HUDEP-2 (cell line): ENCODE measurements at regions not wholly inside any gene's neighbourhood (a gene's known extent, or its start where the extent isn't known, plus 50 kb on each side); places are given as distances from the start of the nearest gene placed in this dataset.

Experiments used
- DNase-seq, 76 experiments: peaks; one replicate each; lab custom pipeline; 2025; ENCODE audit not compliant: unreplicated experiment in 76 of 76; lab: John Stamatoyannopoulos, UW

DNA sequence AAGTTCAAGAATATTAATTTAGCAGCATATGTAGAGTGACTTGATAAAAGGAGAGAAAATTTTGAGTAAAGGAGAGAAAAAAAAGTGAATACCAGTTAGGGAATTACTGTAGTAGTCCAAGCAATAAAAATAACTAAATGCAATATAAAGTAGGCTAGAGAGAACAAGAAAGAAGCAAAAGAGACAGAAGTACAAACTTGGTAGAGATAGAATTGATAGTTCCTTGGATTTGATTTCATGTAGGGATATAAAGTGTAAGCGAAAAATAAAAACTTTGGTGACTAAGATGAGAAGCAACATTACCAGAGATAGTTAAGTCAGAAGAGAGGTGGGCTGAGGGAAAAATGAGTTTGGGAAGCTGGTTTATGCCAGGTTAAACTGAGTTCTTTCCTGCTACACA lies 252.4 kb downstream of the SEC23A start:
- DNase-seq: no peak

DNA sequence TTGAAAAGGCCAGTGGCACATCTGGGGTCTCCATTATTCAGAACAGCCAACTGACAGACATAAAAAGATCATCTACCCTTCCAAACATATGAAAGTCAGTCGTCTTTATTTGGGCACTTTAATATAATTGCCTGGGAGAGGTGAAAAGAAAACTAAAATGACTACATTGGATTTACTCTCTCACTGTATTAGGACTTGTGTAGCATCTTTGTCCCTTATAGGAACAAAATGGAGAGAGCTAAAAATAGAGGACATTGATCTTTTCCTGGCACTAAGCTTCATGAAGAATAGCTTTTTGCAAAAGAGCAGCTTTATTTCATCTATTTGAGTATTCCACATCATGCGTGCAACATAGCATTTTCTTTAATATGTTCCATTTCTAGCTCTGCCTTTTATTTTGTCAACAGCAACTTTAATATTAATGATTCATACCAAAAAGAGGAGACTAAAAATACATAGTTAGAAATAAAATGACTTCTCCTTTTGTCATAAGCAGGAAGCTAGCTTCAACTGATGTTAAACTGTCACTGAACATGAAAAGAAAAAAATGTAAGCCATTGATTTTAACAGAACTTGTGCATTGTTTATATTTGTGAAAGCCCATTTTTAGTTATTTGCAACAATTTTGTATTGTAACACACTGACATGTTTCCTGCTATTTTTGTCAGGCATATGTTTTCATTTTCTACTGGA lies 254.6 kb downstream of the SEC23A start:
- DNase-seq: no peak

DNA sequence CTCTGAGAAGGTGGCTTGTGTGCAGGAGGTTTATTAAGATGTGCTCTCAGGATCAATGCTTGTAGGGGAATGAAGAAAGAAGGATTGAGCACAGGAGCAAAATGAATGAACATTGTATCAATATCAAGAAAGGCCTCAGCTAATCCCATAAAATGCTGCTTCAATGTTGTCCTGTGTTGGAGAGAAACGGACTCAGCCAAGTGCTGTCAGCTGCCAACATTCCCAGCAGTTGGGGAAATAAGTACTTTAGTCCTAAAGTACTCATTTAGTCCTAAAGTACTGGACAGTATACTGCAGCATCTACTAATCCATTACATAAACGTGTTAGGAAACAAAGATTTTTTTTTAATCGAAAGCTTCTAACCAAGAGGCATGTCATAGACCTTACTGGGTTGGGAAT lies 255.9 kb downstream of the SEC23A start:
- no peak for DNase-seq

DNA sequence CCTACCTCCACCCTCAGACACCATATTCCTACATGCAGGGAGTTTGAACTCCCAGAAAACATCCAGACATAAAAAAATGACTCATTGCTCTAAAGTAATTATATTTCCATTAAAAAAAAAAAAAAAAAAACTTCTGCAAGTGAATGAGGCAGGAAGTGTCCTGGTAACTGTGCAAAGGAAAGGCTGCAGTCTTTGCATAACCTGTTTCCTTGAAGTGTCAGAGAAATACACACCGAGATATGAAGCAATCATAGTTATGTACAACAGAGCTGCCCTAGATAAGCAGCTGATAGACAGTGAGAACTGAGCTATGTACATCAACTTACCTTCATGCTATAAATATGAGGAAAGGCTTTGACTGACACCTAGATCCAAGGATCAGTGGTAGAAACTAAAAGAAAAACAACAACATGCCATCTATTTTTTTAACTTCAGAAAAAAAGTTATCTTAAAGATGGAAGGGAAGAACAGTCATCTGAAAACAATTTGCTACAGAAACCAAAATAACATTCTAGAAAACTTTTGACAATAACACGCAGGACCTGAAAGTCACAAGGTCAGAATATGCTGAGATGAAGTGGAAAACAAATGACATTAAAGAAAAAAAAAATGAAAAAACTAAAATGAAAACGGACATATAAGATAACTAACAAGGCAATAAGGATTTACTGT lies 263.2 kb downstream of the SEC23A start:
- no peak for DNase-seq

DNA sequence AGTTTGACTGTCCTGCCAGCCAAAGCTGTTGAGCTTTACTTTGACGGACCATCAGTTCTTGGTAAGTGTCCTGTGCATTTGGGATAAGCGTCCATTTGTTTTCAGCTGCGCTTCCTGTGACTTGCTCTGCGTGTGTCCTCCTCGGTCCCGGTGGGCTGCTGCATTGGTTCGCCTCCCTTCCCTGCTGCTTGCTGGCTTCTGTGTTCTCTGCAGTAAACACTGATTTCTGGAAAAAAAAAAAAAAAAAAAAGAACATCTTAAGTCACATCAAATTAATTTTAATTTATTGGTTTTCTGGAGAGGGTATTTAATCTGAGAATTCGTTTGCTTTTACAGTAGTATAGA lies 264.1 kb downstream of the SEC23A start:
- DNase-seq: no peak

DNA sequence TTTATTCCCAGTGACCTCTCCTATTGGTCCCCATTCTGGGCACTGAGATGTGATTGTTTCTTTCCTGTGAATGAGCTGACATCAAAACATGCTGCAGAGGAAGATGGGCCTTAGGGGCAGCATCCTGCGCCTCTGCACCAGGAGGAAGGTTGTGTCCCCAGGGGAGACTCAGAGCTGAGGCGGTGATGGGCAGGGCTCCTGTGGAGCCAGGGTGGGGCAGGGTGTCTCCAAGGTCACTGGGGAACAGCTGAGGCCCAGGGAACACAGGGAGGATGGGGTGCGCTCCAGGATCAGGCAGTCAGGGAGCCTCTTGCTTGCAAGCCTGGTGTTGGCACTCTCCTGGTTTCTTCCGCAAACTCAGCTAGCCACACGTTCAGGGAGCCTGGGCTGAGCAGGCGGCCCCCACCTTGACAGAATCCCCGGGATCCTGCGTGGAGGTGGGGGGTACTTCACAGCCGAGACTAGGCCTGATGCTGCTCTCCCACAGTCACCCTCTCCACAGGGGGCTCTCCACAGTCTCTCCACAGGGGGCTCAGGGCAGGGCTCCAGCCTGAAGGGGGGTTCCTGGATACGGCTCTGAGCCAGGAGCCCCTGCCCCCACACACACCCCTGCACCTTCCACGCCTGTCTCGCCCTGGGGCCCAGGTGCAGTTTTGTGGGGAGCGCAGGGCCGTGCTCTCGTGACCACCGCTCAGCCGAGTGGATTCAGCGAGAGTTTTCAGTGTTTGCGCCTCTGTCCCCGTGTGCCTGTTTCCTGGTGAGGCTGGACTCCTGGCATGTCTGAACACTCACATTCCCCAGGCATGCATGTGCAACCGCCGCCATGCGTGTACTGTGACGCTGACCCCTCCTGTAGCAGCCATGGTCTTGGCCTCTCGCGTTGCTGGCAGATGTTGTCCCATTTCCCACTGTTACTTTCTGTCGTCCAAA lies 264.7 kb downstream of the SEC23A start:
- no peak for DNase-seq

DNA sequence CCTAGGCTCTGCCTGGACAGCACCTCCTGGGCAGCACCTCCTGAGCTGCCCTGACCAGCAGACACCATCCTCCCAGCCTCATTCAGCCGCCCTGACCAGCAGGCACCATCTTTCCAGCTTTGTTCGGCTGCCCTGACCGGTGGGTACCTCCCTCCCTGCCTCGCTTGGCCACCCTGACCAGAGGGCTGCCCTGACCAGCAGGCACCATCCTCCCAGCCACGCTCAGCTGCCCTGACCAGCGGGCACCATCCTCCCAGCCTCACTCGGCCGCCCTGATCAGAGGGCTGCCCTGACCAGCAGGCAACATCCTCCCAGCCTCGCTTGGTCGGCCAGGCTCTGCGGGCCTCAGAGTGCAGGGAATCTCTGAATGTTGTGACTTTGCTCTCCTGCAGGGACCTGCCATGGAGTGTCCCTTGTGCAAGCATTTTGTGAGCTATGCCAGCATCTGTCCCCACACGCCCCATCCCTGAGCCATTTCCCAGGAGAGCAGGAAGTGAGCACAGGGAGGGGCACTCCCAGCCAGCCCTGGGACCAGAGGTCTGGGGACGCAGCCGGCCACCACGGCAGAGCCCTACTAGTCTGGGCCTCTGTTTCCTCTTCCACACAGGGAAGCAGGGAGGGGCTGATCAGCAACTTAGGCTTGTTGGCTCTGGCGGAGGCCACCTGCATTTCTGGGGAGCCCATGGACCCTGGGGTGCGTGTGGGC lies 265.5 kb downstream of the SEC23A start:
- DNase-seq: no peak

DNA sequence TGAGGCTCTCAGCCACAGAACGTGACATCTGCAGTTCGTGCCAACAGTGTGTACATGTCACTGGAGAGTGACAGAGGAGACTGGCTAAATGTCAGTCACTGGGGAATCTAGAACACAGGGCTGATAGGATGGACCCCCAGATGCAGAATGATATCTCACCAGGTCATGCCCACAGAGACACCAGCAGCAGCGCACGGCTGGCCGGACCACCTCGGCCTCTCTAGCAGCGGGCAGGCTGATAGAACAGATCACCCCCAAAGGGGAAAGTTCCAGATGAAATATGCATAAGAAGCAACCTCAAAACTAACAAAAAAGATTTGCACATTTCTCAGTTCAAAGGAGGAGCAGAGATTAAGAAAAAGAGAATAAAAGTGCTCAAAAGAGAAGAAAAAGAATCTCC lies 266.5 kb downstream of the SEC23A start:
- DNase-seq: no peak

DNA sequence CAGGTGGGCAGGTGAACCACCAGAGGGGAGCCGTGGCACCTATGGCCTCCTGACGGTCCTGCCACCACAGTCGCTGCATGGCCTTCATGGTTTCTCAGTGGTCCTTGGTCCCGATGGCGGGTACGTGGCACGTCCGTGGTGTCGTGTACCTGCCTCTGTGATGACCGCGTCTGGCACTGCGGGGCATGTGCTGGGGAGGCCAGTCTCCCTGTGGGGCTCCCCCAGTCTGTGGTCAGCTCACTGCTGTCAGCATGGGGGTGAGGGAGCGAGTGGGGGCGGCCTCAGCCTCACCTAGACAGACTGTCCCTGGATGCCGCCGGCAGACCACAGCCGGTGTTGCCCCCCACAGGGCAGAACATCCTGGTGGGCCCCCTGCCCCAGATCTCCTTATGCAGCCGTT lies 267.2 kb downstream of the SEC23A start:
- no peak for DNase-seq

DNA sequence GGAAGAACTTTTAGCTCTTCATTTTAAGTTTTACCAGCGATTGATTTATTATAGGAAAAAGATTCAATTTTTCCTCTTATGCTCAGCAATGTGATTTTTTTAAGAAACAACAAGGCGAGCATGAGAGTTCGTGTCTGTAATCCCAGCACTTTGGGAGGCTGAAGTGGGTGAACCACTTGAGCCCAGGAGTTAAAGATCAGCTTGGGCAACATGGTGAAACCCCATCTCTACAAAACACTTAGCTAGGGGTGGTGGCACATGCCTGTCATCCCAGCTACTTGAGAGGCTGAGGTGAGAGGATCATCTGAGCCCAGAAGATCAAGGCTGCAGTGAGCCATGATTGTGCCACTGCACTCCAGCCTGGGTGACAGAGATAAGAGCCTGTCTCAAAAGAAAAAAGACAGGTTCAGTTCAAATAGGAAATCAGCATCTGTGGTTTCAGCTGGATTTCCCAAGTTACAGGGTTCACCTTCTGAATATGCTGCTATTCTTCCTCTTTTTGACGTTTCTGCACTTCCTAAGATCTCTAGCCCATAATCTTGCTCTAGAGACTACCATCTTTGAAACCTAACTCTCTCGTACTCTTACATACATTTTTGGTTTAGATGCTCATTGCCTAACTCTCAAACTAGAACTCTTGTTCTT lies 274.7 kb downstream of the SEC23A start:
- DNase-seq: no peak

DNA sequence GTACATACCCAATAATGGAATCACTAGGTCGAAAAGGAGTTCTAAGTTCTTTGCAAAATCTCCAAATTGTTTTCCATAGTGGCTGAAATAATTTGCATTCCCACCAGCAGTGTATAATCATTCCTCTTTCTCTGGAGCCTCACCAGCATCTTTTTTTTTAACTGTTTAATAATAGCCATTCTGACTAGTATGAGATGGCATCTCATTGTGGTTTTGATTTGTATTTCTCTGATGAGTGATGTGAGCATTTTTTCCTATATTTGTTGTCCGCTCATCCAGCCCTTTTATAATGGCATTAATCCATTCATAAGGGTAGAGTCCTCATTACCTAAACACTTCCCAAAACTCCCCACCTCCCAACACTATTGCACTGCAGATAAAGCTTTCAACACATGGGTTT lies 278.3 kb downstream of the SEC23A start:
- no peak for DNase-seq

DNA sequence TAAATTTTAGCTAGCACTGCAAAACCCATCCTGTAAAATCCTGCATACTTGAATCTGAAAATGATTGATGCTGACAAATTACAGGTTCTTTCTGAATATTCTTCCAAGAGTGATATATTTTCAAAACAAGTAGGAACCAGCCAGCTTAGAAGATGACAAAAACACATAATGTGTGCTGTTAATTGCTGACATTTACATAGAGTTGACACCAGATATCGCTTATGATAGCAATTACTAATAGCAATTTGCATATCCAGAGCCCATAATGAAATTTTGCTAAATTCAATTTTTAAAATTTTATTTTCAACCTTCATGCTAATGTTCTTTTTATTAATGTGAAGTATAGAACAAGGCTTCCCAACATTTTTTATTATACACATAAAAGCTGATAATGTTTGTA lies 284.5 kb downstream of the SEC23A start:
- no peak for DNase-seq

DNA sequence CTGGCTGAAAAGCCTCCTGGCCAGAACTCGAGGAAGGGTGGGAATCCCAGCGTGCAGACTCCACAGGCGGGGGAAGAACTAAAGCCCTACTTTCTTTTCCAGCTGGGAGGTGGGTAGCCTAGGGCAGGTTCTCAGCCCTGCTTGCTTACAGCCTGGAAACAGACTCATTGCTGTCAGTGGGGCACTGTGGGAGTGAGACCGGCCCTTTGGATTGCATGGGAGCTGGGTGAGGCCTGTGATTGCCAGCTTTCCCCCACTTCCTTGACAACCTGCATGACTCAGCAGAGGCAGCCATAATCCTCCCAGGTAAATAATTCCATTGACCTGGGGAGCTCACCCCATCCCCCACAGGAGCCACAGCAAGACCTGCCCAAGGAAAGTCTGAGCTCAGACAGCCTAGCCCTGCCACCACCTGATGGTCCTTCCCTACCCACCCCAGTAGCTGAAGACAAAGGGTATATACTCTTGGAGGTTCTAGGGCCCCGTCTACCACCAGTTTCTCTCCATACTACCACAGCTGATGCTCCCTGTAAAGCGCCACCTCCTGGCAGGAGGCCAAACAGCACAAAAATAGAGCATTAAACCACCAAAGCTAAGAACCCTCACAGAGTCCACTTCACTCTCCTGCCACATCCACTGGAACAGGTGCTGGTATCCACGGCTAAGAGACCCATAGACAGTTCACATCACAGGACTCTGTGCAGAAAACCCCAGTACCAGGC lies 294.1 kb downstream of the SEC23A start:
- peak in 7 of 76 experiments; percentile 0 to 4 (median 1) for DNase-seq

DNA sequence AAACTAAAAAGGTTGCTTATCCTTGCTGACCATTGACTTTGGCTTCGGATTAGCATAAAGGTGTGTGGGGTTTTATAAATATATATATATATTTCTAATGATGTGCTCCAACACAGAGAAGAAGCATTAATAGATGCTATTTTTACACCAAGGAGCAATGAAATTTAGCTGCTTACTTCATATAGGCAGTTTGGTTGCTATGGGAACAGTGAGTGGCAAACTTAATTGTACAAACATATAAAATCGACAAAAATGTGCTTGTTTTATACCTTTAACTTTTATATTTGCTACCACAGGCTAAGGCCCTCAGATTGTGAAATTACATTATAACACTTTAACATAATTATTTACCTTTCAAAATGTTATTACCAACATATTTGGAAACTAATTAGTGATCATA lies 303.4 kb downstream of the SEC23A start:
- DNase-seq: no peak

DNA sequence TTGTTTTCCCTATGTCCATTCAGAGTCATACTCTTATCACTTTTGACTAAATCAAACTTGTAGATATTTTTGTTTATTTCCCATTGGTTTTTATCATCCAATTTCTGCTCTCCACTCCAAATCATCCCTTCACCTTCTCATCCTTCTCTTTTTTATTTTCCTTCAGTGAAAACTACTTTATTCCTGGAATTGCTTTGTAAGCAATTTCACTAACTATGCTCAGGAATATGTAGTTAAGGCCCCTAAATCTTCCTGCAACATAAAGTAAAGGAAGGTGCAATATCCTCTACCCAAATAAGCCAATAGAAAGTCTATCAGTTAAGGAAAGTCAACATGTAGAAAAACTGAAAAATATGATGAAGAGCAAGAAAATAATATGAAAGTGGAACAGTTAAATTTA lies 308.4 kb downstream of the SEC23A start:
- no peak for DNase-seq

DNA sequence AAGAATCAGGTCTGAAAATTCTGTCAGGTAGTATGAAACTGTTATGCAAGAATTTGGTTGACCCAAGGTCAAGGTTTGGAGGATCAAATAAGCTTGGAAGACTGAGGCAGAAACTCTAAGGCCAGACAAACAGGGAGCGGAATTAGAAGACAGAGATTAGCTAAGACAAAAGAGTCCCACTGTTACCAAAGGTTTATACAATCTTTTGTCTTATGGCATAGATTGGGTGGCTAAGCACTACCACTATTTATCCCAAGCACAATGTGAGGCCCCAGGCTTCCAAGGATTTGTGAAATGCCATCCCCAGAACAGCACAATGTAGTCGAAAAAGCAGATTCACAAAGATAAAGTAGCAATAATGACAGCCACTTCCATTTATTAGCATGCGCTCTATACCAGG lies 311.2 kb downstream of the SEC23A start:
- no peak for DNase-seq

DNA sequence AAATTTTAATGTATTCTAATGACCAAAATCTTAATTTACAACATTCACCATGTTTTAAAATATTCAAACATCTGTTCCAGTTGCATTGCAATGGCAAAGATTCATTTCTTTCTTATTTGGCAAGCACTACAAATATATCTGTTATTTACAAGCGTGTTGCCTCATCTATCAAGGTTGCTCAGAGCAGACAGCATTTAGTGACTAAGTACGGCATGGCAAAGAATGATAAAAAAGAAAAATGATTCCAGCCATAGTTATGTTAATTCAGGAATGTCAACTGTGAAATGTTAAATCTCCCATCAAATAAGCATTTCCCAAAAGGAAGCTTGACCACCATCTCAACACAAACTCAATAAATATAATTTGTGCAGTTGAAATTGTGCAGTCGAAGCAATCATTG lies 312.1 kb downstream of the SEC23A start:
- DNase-seq: no peak

DNA sequence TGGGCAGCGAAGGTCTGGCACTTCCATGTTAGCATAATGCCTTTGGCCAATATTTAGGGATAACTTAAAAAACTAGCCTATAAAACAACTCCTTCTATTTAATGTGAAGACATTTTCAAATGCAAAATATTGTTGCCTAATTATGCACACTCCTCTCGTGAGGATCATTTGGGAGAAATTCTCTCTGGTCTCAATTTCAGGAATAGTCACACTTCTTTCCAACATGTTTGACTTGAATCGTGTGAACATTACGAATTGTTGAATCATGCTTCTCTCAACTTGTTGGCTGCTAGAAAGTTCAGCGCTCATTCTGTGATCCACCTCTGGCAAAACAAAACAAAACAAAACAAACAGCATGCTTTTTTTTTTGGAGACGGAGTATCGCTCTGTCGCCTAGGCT lies 313.2 kb downstream of the SEC23A start:
- DNase-seq: no peak

DNA sequence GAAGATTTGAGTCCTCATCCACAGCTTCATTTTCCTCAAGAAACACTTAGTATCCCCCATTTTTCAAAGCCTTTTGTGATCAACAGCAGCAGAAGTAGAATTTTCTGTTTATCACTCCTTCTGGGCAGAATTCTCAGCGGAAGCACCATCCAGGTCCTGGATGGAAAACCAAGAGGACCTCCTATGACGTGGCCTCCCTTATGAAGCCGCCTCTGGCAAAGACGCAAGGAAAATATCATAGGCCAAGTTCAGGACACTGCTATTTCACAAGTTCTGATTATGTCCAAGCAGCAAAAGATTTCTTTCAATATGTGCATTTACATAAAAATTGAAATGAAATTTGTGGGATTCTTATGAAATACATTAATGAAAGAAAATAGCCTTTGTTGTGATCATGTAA lies 315.0 kb downstream of the SEC23A start:
- DNase-seq: no peak

DNA sequence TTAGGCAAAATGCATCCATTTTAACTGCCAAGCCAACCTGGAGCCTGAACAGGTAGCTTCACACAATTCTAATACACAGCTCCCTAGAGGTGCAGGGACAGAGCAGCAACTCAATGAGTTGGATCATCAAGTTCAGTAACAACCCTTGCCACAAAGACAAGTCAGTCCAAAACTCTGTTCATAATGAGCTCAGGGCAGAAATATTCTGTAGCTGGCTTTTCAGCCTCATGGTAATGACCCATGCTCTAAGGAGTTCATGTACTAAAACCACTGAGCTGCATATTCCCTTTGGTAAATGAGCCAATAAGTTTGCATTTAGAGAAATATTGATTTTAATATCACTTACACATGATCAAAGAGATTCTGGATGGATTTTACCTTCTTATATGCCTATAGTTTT lies 316.1 kb downstream of the SEC23A start:
- no peak for DNase-seq
